ENCODE measurements at regions not wholly inside any gene's neighbourhood (a gene's known extent, or its start where the extent isn't known, plus 50 kb on each side); places are given as distances from the start of the nearest gene placed in this dataset.

DNA sequence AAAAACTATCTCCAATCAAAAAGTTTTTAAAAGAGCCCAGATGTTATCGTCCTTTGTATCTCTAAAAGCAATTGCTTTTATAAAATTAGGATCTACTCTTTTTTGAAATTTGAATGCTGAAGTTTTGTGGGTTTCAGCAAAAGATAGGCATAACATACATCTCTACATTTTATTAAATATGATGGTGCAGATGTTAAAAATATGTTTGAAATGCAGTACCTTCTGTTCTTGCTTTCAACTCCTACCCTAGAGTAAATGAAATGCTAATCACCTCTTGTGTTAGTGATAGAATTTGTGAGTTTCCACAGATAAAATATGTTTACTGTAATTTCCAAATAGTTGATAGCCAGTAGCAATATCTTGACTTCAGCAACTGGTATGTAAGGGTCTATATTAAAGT, 95.7 kb upstream of the VPREB1 start:
- no peak for DNase-seq (ENCODE audit: low read depth in 2 of 2)

- no peak for DNase-seq (ENCODE audit: low read depth in 2 of 2)
These were observed 99.7 kb upstream of the VPREB1 start for GRCh38 chr22:22144858-22145257.

GRCh38 chr22:22143448-22143847, 101.1 kb upstream of the VPREB1 start:
- DNase-seq (ENCODE audit: low read depth in 2 of 2) = no peak

GRCh38 chr22:22142661-22143060, 101.9 kb upstream of the VPREB1 start:
- DNase-seq (ENCODE audit: low read depth in 2 of 2) = no peak

- DNase-seq (ENCODE audit: low read depth in 2 of 2) = no peak
These were observed 102.6 kb upstream of the VPREB1 start for GRCh38 chr22:22141771-22142591.

DNA sequence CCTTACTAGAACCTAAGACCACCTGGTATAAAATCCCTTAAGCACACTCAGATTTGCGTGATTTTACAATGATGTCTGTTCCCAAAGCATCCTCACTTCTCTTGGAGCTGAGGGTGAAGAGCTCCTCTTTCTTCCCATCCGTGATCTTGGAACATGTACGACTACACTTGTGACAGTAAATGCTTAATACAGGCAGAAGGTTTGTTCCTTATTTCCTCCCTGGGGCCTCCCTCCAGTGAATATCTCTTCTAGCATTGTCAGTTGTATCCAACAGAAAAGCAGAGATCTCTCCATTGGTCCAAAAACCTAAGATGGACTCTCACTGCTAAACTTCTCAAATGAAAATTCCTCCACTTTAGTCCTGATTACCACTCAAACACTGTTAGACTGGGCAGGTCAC, 103.6 kb upstream of the VPREB1 start:
- DNase-seq (ENCODE audit: low read depth in 2 of 2) = no peak

DNA sequence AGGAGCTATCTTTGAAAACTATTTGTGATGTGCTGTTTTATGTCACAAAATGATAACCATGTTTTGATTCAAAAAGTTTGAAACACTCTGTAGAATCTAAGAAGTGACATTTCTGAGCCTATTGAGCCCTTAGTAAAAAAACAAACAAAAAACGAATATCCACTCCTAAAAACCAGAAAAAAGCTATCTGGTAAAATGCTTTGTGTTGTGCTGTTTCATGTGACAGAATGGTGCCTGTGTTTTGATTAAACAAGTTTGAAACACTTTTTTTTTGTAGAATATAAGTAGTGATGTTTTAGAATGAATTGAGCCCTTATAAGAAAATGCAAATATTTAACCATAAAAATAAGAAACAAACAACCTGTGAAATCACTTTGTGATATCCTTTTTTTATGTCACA, 105.2 kb upstream of the VPREB1 start:
- no peak for DNase-seq (ENCODE audit: low read depth in 2 of 2)

- DNase-seq (ENCODE audit: low read depth in 2 of 2) = no peak
These were observed 105.7 kb upstream of the VPREB1 start for GRCh38 chr22:22138915-22139314.

DNA sequence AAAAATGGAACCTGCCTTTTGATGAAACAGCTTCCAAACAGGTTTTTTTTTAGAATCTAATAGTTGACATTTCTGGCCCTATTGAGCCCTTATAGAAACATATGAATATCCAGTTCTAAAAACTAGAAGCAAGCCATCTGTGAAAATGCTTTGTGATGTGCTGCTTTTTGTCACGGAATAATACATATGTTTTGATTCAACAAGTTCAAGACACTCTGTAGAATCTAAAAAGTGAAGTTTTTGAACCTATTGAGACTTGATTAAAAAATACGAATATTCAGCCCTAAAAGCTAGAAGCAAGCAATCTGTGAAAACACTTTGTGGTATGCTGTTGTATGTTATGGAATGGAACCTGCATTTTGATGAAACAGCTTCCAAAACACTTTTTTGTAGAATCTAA, 106.7 kb upstream of the VPREB1 start:
- DNase-seq (ENCODE audit: low read depth in 2 of 2) = no peak

- no peak for DNase-seq (ENCODE audit: low read depth in 2 of 2)
These were observed 110.7 kb upstream of the VPREB1 start for GRCh38 chr22:22133910-22134309.

DNA sequence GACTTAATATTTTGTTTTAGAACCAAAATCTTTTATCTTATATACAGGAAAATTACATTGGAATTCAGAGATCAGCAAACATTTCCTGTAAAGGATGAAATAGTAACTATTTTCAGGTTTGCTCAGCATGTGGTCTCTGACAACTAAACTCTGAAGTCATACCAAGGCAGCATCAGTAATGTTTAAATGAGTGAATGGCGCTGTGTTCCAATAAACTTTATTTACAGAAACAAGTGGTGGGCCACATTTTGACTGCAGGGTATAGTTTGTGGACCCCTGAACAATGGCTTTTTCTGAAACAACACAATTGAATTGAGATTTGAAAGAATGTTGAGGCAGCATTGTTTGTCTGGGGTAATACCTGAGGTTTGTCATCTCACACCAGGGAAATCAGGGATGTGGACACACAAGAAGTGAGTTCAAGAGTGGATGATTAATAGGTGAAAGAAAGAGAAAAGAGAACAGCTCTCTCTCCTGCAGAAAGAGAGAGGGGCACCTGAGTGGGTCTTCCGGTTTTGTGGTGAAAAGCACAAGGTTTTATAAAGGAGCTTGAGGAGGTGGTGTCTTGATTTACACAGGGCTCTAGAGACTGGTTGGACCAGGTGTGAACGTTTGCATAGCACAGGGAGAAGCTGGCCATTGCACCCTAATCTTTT, 113.5 kb upstream of the VPREB1 start:
- no peak for DNase-seq (ENCODE audit: low read depth in 2 of 2)

GRCh38 chr22:22129387-22129786, 115.2 kb upstream of the VPREB1 start:
- DNase-seq (ENCODE audit: low read depth in 2 of 2) = no peak

GRCh38 chr22:22128440-22128839, 116.1 kb upstream of the VPREB1 start:
- no peak for DNase-seq (ENCODE audit: low read depth in 2 of 2)

DNA sequence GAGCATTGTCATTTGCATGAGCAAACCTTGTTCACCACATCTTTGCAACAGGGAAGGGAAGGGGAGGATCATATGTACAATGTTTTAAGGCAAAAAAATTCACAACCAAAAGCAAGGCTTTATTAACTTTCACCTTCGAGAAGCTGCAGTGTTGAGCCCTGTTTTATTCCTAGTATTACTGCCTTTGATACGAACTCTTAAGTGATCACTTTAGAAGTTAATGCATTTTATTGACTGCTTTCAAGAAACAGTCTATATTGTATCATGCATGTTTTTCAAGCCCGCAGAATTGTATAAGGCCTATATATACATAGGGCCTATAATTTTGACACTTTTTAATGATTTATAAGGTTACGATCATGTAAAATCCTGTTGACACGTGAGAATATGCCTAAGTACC, 117.5 kb upstream of the VPREB1 start:
- no peak for DNase-seq (ENCODE audit: low read depth in 2 of 2)

GRCh38 chr22:22125579-22126468, 118.8 kb upstream of the VPREB1 start:
- no peak for DNase-seq (ENCODE audit: low read depth in 2 of 2)

DNA sequence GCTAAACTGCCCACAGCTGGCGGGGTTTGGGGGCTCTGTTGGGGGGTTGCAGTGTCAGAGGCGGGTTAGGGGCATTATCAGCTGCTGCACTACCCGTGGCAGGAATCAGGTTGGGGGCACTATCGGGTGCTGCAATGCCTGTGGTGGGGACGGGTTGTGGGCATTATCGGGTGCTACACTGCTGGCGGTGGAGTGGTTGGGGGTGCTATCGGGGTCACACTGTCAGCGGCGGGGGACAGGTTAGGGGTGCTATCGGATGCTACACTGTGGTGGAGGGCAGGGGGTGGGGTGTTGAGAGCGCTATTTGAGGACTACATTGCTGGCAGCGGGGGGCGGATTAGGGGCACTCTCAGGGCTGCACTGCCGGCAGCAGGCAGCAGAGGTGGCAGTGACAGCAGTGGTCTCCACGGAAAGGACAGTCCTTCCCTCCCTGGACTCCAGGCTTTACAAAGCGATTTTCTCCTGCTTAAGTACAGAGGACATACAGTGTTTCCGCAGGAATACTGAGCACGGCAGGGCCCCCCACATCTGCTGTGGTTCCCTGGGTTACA, 119.5 kb upstream of the VPREB1 start:
- DNase-seq (ENCODE audit: low read depth in 2 of 2) = no peak

DNA sequence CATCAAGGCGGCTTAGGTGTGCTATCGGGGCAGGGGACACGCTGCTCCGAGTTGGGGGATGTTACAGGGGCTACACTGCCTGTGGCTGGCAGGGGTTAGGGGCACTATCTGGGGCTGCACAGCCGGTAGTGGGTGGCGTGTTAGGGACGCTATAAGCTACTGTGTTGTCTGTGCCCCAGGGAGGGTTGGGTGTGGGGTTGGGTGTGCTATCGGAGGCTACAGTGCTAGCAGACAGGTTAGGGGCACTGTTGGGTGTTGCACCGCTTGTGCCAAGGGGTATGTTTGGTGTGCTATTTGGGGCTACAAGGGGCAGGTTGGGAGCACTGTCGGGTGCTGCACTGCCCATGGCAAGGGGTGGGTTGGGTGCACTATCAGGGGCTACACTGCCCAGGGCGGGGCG, 120.2 kb upstream of the VPREB1 start:
- no peak for DNase-seq (ENCODE audit: low read depth in 2 of 2)

DNA sequence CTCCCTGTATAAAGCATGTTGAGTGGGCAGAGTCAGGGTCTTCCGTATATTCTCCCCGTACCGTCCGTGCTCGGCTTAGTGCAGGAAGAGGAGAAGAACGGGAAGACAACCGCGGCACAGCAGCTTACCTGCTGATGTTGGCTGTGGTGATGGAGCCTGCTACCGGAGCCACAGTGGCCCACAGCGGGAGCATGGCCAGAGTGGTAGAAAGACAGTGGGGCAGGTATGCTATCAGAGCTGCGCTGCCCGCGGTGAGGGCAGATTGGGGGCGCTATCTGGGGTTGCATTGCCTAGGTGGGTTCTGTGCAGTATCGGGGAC, 120.7 kb upstream of the VPREB1 start:
- no peak for DNase-seq (ENCODE audit: low read depth in 2 of 2)

GRCh38 chr22:22123118-22123959, 121.2 kb upstream of the VPREB1 start:
- DNase-seq (ENCODE audit: low read depth in 2 of 2) = no peak

GRCh38 chr22:22122348-22123117, 122.1 kb upstream of the VPREB1 start:
- DNase-seq (ENCODE audit: low read depth in 2 of 2) = no peak

- DNase-seq (ENCODE audit: low read depth in 2 of 2) = no peak
These were observed 123.1 kb upstream of the VPREB1 start for GRCh38 chr22:22121445-22121844.

Measured in stimulated activated CD8-positive, alpha-beta memory T cell treated with anti-CD3 and anti-CD28 coated beads, Interleukin-2, amount 100 ng/mL, for 48 hours (primary cell).